ENCODE measurements at regions not wholly inside any gene's neighbourhood (a gene's known extent, or its start where the extent isn't known, plus 50 kb on each side); places are given as distances from the start of the nearest gene placed in this dataset.
A peak's percentile ranks its signal among the peaks of the same experiment; 100 is the strongest.

DNA sequence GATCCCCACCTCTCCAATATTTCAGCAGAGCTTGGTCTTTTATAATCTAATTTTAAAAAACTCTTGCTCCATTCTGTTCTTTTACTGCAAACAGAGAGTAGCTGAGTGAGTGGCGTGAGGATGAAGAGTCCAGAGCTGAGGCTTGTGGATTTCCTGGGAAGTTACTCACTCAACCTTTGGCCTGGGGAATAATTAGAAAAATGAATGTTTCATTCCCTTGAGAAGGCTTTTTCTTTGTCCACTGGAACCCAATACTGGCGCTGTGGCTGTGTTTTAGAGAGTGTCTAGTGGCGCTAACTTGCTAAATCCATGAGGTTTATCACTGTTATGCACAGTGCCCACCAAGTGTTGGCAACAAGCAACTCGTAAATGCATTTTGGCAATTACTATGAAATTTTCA is 251.5 kb downstream of the HIVEP2 start:
- no peaks in the 10 kb centered on the region for H3K27me3 ChIP-seq (ENCODE audit: control insufficient read depth in 3 of 3, insufficient read depth in 3 of 3, low read depth in 1 of 3, low read length in 3 of 3)
- H3K4me1 ChIP-seq (ENCODE audit: control insufficient read depth in 2 of 2, insufficient read depth in 1 of 2, low read depth in 1 of 2, low read length in 2 of 2): peaks cover 4 to 10% of the 10 kb centered on the region in 2 donors
- H3K9ac ChIP-seq (ENCODE audit: low read depth, low read length, poor library complexity): no peak overlapping the region
- DNase-seq (ENCODE audit: low spot score): no peak
- H3K23ac ChIP-seq (ENCODE audit: low read depth, low read length, poor library complexity): no peak overlapping the region
- H2BK5ac ChIP-seq (ENCODE audit: low read length): no peak overlapping the region
- no peak overlapping the region for H2BK120ac ChIP-seq (ENCODE audit: low read depth, low read length)
- H3K27ac ChIP-seq (replicated peaks; ENCODE audit: low read length): no peak overlapping the region
- no peak overlapping the region for H4K8ac ChIP-seq (ENCODE audit: low read depth, low read length)
- no peaks in the 10 kb centered on the region for H3K36me3 ChIP-seq (replicated peaks in 1 of 2; ENCODE audit: control insufficient read depth in 2 of 2, insufficient read depth in 2 of 2, low read length in 2 of 2)
- no peak overlapping the region for H2AK5ac ChIP-seq (ENCODE audit: low read depth, low read length)
- H3K4me2 ChIP-seq (ENCODE audit: insufficient read depth, low read length, poor library complexity, severe bottlenecking): no peak overlapping the region
- H3K4ac ChIP-seq (ENCODE audit: low read length): no peak overlapping the region
- no peaks in the 10 kb centered on the region for H3K9me3 ChIP-seq (replicated peaks in 1 of 2; ENCODE audit: control insufficient read depth in 2 of 2, insufficient read depth in 1 of 2, low read depth in 1 of 2, low read length in 2 of 2)
- WGBS, 2 donors (ENCODE audit: extremely low coverage in 2 of 2, insufficient read length in 2 of 2, insufficient replicate concordance in 1 of 2): no CpG with 5 or more reads among the region's 4 CpGs
- H3K14ac ChIP-seq (ENCODE audit: low read length): no peak overlapping the region
- H3K79me1 ChIP-seq (ENCODE audit: low read depth, low read length): no peaks in the 10 kb centered on the region
- no peak overlapping the region for H2BK12ac ChIP-seq (ENCODE audit: low read length)
- no peak overlapping the region for H2BK15ac ChIP-seq (ENCODE audit: low read length)
- H3K4me3 ChIP-seq (ENCODE audit: low read length in 2 of 2): no peak overlapping the region
- no peak overlapping the region for H4K91ac ChIP-seq (ENCODE audit: low read depth, low read length, poor library complexity)
- H2AFZ ChIP-seq (ENCODE audit: low read length): peak overlapping the region; percentile 62
- H3K18ac ChIP-seq (ENCODE audit: low read length): no peak overlapping the region

- no peak overlapping the region for H2BK15ac ChIP-seq (ENCODE audit: low read length)
- H3K36me3 ChIP-seq (replicated peaks in 1 of 2; ENCODE audit: control insufficient read depth in 2 of 2, insufficient read depth in 2 of 2, low read length in 2 of 2): no peaks in the 10 kb centered on the region
- H3K18ac ChIP-seq (ENCODE audit: low read length): no peak overlapping the region
- WGBS, 2 donors (ENCODE audit: extremely low coverage in 2 of 2, insufficient read length in 2 of 2, insufficient replicate concordance in 1 of 2): no CpG with 5 or more reads among the region's 2 CpGs
- H3K79me1 ChIP-seq (ENCODE audit: low read depth, low read length): no peaks in the 10 kb centered on the region
- H2BK120ac ChIP-seq (ENCODE audit: low read depth, low read length): no peak overlapping the region
- no peak overlapping the region for H3K4me2 ChIP-seq (ENCODE audit: insufficient read depth, low read length, poor library complexity, severe bottlenecking)
- H3K9me3 ChIP-seq (replicated peaks in 1 of 2; ENCODE audit: control insufficient read depth in 2 of 2, insufficient read depth in 1 of 2, low read depth in 1 of 2, low read length in 2 of 2): no peaks in the 10 kb centered on the region
- no peaks in the 10 kb centered on the region for H3K27me3 ChIP-seq (ENCODE audit: control insufficient read depth in 3 of 3, insufficient read depth in 3 of 3, low read depth in 1 of 3, low read length in 3 of 3)
- H3K14ac ChIP-seq (ENCODE audit: low read length): no peak overlapping the region
- no peak overlapping the region for H2AFZ ChIP-seq (ENCODE audit: low read length)
- no peak overlapping the region for H3K23ac ChIP-seq (ENCODE audit: low read depth, low read length, poor library complexity)
- H3K4me1 ChIP-seq (ENCODE audit: control insufficient read depth in 2 of 2, insufficient read depth in 1 of 2, low read depth in 1 of 2, low read length in 2 of 2): peaks cover 4 to 10% of the 10 kb centered on the region in 2 donors
- H3K27ac ChIP-seq (replicated peaks; ENCODE audit: low read length): no peak overlapping the region
- no peak overlapping the region for H2BK5ac ChIP-seq (ENCODE audit: low read length)
- H2AK5ac ChIP-seq (ENCODE audit: low read depth, low read length): no peak overlapping the region
- no peak for DNase-seq (ENCODE audit: low spot score)
- H4K91ac ChIP-seq (ENCODE audit: low read depth, low read length, poor library complexity): no peak overlapping the region
- no peak overlapping the region for H3K9ac ChIP-seq (ENCODE audit: low read depth, low read length, poor library complexity)
- no peak overlapping the region for H3K4ac ChIP-seq (ENCODE audit: low read length)
- no peak overlapping the region for H3K4me3 ChIP-seq (ENCODE audit: low read length in 2 of 2)
- no peak overlapping the region for H2BK12ac ChIP-seq (ENCODE audit: low read length)
- no peak overlapping the region for H4K8ac ChIP-seq (ENCODE audit: low read depth, low read length)
Measured at GRCh38 chr6:142694054-142694453, 250.9 kb downstream of the HIVEP2 start.

GRCh38 chr6:142695016-142695415 is 250.0 kb downstream of the HIVEP2 start:
- Histone ChIP-seq H3K27ac (replicated peaks; ENCODE audit: low read length) (no peak overlapping the region), H2BK12ac (ENCODE audit: low read length) (no peak overlapping the region), H3K9me3 (replicated peaks in 1 of 2; ENCODE audit: control insufficient read depth in 2 of 2, insufficient read depth in 1 of 2, low read depth in 1 of 2, low read length in 2 of 2) (no peaks in the 10 kb centered on the region), H3K4me1 (ENCODE audit: control insufficient read depth in 2 of 2, insufficient read depth in 1 of 2, low read depth in 1 of 2, low read length in 2 of 2) (peaks cover 4 to 10% of the 10 kb centered on the region in 2 donors), H3K23ac (ENCODE audit: low read depth, low read length, poor library complexity) (no peak overlapping the region), H4K8ac (ENCODE audit: low read depth, low read length) (no peak overlapping the region), H3K36me3 (replicated peaks in 1 of 2; ENCODE audit: control insufficient read depth in 2 of 2, insufficient read depth in 2 of 2, low read length in 2 of 2) (no peaks in the 10 kb centered on the region), H3K27me3 (ENCODE audit: control insufficient read depth in 3 of 3, insufficient read depth in 3 of 3, low read depth in 1 of 3, low read length in 3 of 3) (no peaks in the 10 kb centered on the region), H3K9ac (ENCODE audit: low read depth, low read length, poor library complexity) (no peak overlapping the region), H2AK5ac (ENCODE audit: low read depth, low read length) (no peak overlapping the region), H3K4me3 (ENCODE audit: low read length in 2 of 2) (no peak overlapping the region), H2BK15ac (ENCODE audit: low read length) (no peak overlapping the region), H3K14ac (ENCODE audit: low read length) (no peak overlapping the region), H4K91ac (ENCODE audit: low read depth, low read length, poor library complexity) (no peak overlapping the region), H2AFZ (ENCODE audit: low read length) (no peak overlapping the region), H2BK5ac (ENCODE audit: low read length) (no peak overlapping the region), H3K18ac (ENCODE audit: low read length) (no peak overlapping the region), H3K79me1 (ENCODE audit: low read depth, low read length) (no peaks in the 10 kb centered on the region), H2BK120ac (ENCODE audit: low read depth, low read length) (no peak overlapping the region), H3K4me2 (ENCODE audit: insufficient read depth, low read length, poor library complexity, severe bottlenecking) (no peak overlapping the region), H3K4ac (ENCODE audit: low read length) (no peak overlapping the region)
- DNase-seq (ENCODE audit: low spot score): no peak
- no CpG with 5 or more reads among the region's 3 CpGs for WGBS, 2 donors (ENCODE audit: extremely low coverage in 2 of 2, insufficient read length in 2 of 2, insufficient replicate concordance in 1 of 2)

DNA sequence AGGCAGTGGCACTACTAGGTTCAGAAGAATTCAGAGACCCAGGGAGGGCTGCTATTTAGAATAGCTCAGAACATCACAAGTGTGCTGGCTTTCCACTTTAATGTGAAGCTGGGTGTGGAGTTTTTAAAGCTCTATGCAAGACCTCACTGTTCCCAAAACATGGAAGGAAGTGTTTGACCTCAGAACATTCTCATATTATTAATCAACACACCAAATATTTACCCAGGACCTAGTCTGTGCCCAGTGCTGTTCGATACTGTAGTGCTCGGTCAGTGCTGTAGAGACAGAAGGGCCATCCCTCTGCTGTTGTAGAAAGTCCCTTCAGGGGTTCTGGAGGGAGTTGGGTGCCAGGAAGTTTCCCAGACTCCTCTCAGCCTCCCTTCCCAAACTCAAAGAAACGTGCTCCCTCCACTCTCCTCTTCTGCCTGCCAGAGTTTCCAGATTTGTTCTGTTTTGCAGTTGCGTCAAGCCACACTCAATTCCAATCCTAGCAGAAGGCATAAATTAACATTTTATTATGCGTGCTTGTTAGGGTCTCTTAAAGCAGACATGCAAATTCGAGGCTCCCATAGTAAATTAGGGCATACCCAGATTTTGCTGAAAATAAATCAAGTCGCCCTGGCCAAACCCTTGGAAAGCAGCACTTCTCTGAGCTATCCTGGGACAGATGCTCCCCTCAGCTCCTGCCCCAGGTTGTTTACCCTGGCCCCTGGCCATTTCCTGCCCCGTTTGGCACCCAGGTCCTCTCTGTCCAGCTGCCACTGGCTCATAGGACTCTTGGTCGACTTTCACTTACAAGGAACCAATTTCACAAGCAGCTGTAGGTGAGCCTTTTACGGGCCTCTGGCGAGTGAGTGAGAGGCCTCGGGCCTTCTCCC is 248.6 kb downstream of the HIVEP2 start:
- Histone ChIP-seq H3K4ac (ENCODE audit: low read length) (no peak overlapping the region), H2AK5ac (ENCODE audit: low read depth, low read length) (no peak overlapping the region)

More for the DNA sequence above, 248.6 kb downstream of the HIVEP2 start:
- Histone ChIP-seq H3K36me3 (replicated peaks in 1 of 2; ENCODE audit: control insufficient read depth in 2 of 2, insufficient read depth in 2 of 2, low read length in 2 of 2) (no peaks in the 10 kb centered on the region), H4K8ac (ENCODE audit: low read depth, low read length) (no peak overlapping the region), H3K14ac (ENCODE audit: low read length) (no peak overlapping the region), H3K27ac (replicated peaks; ENCODE audit: low read length) (no peak overlapping the region), H3K4me1 (ENCODE audit: control insufficient read depth in 2 of 2, insufficient read depth in 1 of 2, low read depth in 1 of 2, low read length in 2 of 2) (peaks cover 4 to 10% of the 10 kb centered on the region in 2 donors), H3K23ac (ENCODE audit: low read depth, low read length, poor library complexity) (no peak overlapping the region), H2BK120ac (ENCODE audit: low read depth, low read length) (no peak overlapping the region), H3K27me3 (ENCODE audit: control insufficient read depth in 3 of 3, insufficient read depth in 3 of 3, low read depth in 1 of 3, low read length in 3 of 3) (no peaks in the 10 kb centered on the region), H2BK15ac (ENCODE audit: low read length) (no peak overlapping the region), H2AFZ (ENCODE audit: low read length) (peak overlapping the region; percentile 36), H3K79me1 (ENCODE audit: low read depth, low read length) (no peaks in the 10 kb centered on the region), H2BK5ac (ENCODE audit: low read length) (no peak overlapping the region), H3K4me2 (ENCODE audit: insufficient read depth, low read length, poor library complexity, severe bottlenecking) (no peak overlapping the region), H3K18ac (ENCODE audit: low read length) (no peak overlapping the region), H3K9ac (ENCODE audit: low read depth, low read length, poor library complexity) (no peak overlapping the region), H3K4me3 (ENCODE audit: low read length in 2 of 2) (no peak overlapping the region), H4K91ac (ENCODE audit: low read depth, low read length, poor library complexity) (no peak overlapping the region), H3K9me3 (replicated peaks in 1 of 2; ENCODE audit: control insufficient read depth in 2 of 2, insufficient read depth in 1 of 2, low read depth in 1 of 2, low read length in 2 of 2) (no peaks in the 10 kb centered on the region), H2BK12ac (ENCODE audit: low read length) (no peak overlapping the region)
- DNase-seq (ENCODE audit: low spot score): no peak
- no CpG with 5 or more reads among the region's 12 CpGs for WGBS, 2 donors (ENCODE audit: extremely low coverage in 2 of 2, insufficient read length in 2 of 2, insufficient replicate concordance in 1 of 2)

Measured in neuronal stem cell (in vitro differentiated cells).